C4-2B (cell line): ENCODE measurements at regions not wholly inside any gene's neighbourhood (a gene's known extent, or its start where the extent isn't known, plus 50 kb on each side); places are given as distances from the start of the nearest gene placed in this dataset.

Source experiments
- ZFX ChIP-seq: fragments of 450-650 bp; IDR thresholded peaks from 2 replicates; pipeline ENCODE4 v1.6.1; 2017
- TF ChIP-seq, protein P1 (sequence below): fragments of 450-650 bp; conservative IDR thresholded peaks from 2 replicates; pipeline ENCODE4 v1.5.1; 2017; ENCODE audit warnings: mild to moderate bottlenecking

DNA sequence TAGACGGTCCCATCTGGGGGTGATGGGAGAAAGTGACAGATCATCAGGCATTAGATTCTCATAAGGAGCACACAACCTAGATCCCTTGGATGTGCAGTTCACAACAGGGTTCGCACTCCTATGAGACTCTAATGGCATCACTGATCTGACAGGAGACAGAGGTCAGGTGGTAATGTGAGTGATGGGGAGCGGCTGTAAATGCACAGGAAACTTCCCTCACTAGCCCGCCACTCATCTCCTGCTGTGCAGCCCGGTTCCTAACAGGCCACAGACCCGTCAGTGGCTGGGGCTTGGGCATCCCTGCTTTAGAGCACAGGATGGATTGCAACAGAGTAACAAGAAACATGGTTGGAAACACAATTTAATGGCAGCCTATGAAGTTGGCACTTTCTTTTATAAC lies 172.6 kb upstream of the VCX3A start:
- TF ChIP-seq, protein P1, sequence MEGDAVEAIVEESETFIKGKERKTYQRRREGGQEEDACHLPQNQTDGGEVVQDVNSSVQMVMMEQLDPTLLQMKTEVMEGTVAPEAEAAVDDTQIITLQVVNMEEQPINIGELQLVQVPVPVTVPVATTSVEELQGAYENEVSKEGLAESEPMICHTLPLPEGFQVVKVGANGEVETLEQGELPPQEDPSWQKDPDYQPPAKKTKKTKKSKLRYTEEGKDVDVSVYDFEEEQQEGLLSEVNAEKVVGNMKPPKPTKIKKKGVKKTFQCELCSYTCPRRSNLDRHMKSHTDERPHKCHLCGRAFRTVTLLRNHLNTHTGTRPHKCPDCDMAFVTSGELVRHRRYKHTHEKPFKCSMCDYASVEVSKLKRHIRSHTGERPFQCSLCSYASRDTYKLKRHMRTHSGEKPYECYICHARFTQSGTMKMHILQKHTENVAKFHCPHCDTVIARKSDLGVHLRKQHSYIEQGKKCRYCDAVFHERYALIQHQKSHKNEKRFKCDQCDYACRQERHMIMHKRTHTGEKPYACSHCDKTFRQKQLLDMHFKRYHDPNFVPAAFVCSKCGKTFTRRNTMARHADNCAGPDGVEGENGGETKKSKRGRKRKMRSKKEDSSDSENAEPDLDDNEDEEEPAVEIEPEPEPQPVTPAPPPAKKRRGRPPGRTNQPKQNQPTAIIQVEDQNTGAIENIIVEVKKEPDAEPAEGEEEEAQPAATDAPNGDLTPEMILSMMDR: no peak
- TF ChIP-seq ZFX: no peak
